ENCODE measurements at regions not wholly inside any gene's neighbourhood (a gene's known extent, or its start where the extent isn't known, plus 50 kb on each side); places are given as distances from the start of the nearest gene placed in this dataset.

DNA sequence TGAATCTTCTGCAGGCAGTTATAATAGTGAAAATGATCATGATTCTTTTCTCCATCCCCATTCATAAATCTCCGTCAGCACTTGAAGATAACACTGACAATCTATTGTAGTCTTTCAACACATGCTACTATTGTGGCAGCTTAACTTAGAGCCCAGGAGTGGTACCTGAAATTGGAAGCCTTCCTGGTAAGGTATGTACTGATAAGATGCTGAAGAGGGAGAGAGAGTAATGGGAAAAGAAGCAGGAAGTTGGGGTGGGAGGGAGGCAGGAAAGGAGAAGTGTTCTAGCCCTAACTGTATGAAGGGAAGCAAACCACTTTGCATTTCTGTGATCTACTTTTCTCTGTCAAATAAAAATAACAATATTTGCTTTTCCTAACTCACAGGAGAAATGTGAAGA is 197.4 kb upstream of the RORA start:
- TF ChIP-seq, protein P1, sequence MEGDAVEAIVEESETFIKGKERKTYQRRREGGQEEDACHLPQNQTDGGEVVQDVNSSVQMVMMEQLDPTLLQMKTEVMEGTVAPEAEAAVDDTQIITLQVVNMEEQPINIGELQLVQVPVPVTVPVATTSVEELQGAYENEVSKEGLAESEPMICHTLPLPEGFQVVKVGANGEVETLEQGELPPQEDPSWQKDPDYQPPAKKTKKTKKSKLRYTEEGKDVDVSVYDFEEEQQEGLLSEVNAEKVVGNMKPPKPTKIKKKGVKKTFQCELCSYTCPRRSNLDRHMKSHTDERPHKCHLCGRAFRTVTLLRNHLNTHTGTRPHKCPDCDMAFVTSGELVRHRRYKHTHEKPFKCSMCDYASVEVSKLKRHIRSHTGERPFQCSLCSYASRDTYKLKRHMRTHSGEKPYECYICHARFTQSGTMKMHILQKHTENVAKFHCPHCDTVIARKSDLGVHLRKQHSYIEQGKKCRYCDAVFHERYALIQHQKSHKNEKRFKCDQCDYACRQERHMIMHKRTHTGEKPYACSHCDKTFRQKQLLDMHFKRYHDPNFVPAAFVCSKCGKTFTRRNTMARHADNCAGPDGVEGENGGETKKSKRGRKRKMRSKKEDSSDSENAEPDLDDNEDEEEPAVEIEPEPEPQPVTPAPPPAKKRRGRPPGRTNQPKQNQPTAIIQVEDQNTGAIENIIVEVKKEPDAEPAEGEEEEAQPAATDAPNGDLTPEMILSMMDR (IDR thresholded peaks at IDR 0.05): no peak
- TF ChIP-seq EP300 (IDR thresholded peaks at IDR 0.05) (no peak), POLR2A (IDR thresholded peaks at IDR 0.05) (no peak)

Data from tibial nerve (tissue), 4 donors.